Progenitor cell of endocrine pancreas (in vitro differentiated cells): ENCODE measurements at regions not wholly inside any gene's neighbourhood (a gene's known extent, or its start where the extent isn't known, plus 50 kb on each side); places are given as distances from the start of the nearest gene placed in this dataset.

Source experiments
- DNase-seq: peaks from one replicate; pipeline ENCODE4 v3.0.0; 2021; ENCODE audit warnings: low spot score; ENCODE audit not compliant: unreplicated experiment
- H3K27ac Mint-ChIP-seq: 2 replicates; pipeline ENCODE4 v1.8.0; 2021; ENCODE audit warnings: mild to moderate bottlenecking, moderate library complexity, mixed read lengths
- H3K27me3 Mint-ChIP-seq: 2 replicates; pipeline ENCODE4 v1.8.0; 2021; ENCODE audit warnings: mixed read lengths
- H3K36me3 Mint-ChIP-seq: 2 replicates; pipeline ENCODE4 v1.8.0; 2022; ENCODE audit warnings: mixed read lengths; ENCODE audit not compliant: insufficient read depth
- H3K4me1 Mint-ChIP-seq: 2 replicates; pipeline ENCODE4 v1.8.0; 2021; ENCODE audit warnings: low read depth, mixed read lengths
- H3K4me3 Mint-ChIP-seq: 2 replicates; pipeline ENCODE4 v1.8.0; 2021; ENCODE audit warnings: low read depth, mild to moderate bottlenecking, moderate library complexity, mixed read lengths
- H3K9me3 Mint-ChIP-seq: 2 replicates; pipeline ENCODE4 v1.8.0; 2021; ENCODE audit warnings: low read depth, mixed read lengths
- CTCF ChIP-seq: fragments of 200-600 bp; sonication (generic); IDR thresholded peaks from one replicate; pipeline ENCODE4 v1.5.0; 2021; ENCODE audit warnings: antibody characterized with exemption, mild to moderate bottlenecking; ENCODE audit not compliant: unreplicated experiment

GRCh38 chrX:25287521-25287920 lies 271.8 kb upstream of the ARX start:
- H3K27me3 Mint-ChIP-seq: no peaks in the 10 kb centered on the region
- no peak for TF ChIP-seq CTCF
- no peak overlapping the region for H3K4me3 Mint-ChIP-seq
- no peak for DNase-seq
- no peaks in the 10 kb centered on the region for H3K36me3 Mint-ChIP-seq
- H3K9me3 Mint-ChIP-seq: no peaks in the 10 kb centered on the region
- no peak overlapping the region for H3K27ac Mint-ChIP-seq
- H3K4me1 Mint-ChIP-seq: no peaks in the 10 kb centered on the region

- H3K27me3 Mint-ChIP-seq: no peaks in the 10 kb centered on the region
- no peak overlapping the region for H3K4me3 Mint-ChIP-seq
- no peaks in the 10 kb centered on the region for H3K36me3 Mint-ChIP-seq
- no peaks in the 10 kb centered on the region for H3K9me3 Mint-ChIP-seq
- no peak overlapping the region for H3K27ac Mint-ChIP-seq
- TF ChIP-seq CTCF: no peak
- H3K4me1 Mint-ChIP-seq: no peaks in the 10 kb centered on the region
- no peak for DNase-seq
These were observed 269.8 kb upstream of the ARX start for GRCh38 chrX:25285598-25285997.

GRCh38 chrX:25279510-25279909 lies 263.7 kb upstream of the ARX start:
- H3K4me1 Mint-ChIP-seq: peaks cover 3% of the 10 kb centered on the region
- no peak for TF ChIP-seq CTCF
- no peak for DNase-seq
- H3K36me3 Mint-ChIP-seq: no peaks in the 10 kb centered on the region
- H3K4me3 Mint-ChIP-seq: no peak overlapping the region
- no peak overlapping the region for H3K27ac Mint-ChIP-seq
- peaks cover 7% of the 10 kb centered on the region for H3K9me3 Mint-ChIP-seq
- no peaks in the 10 kb centered on the region for H3K27me3 Mint-ChIP-seq

- no peak for TF ChIP-seq CTCF
- no peaks in the 10 kb centered on the region for H3K27me3 Mint-ChIP-seq
These were observed 262.6 kb upstream of the ARX start for GRCh38 chrX:25278341-25278740.

GRCh38 chrX:25277574-25277973 lies 261.8 kb upstream of the ARX start:
- no peak for DNase-seq
- Mint-ChIP-seq H3K36me3 (no peaks in the 10 kb centered on the region), H3K9me3 (peaks cover 15% of the 10 kb centered on the region), H3K4me3 (no peak overlapping the region), H3K4me1 (peaks cover 3% of the 10 kb centered on the region), H3K27me3 (no peaks in the 10 kb centered on the region), H3K27ac (no peak overlapping the region)
- TF ChIP-seq CTCF: no peak

More at GRCh38 chrX:25278341-25278740, 262.6 kb upstream of the ARX start:
- Mint-ChIP-seq H3K4me1 (peaks cover 3% of the 10 kb centered on the region), H3K27ac (no peak overlapping the region), H3K4me3 (no peak overlapping the region), H3K9me3 (peaks cover 11% of the 10 kb centered on the region), H3K36me3 (no peaks in the 10 kb centered on the region)
- no peak for DNase-seq
